Spleen (tissue), 7 donors: ENCODE measurements at regions not wholly inside any gene's neighbourhood (a gene's known extent, or its start where the extent isn't known, plus 50 kb on each side); places are given as distances from the start of the nearest gene placed in this dataset.

Experiments used
- POLR2A ChIP-seq, 3 donors: fragments of 450-650 bp; IDR thresholded peaks; one replicate each; pipeline ENCODE4 v1.5.1; 2017; ENCODE audit warnings: antibody characterized with exemption in 3 of 3, mild to moderate bottlenecking in 1 of 3
- TF ChIP-seq, protein P1 (sequence below), 11 experiments: fragments of 200-600 bp in 7 of 11; fragments of 450-650 bp in 4 of 11; sonication (generic) in 4 of 11; IDR thresholded peaks in 8 of 11; conservative IDR thresholded peaks in 3 of 11; 1 replicate in 7 of 11; 2 replicates in 4 of 11; pipeline versions ENCODE4 v1.4.0 to v1.8.0; 2016 to 2021; ENCODE audit warnings: antibody characterized with exemption in 11 of 11, inconsistent platforms in 4 of 11, mild to moderate bottlenecking in 1 of 11
- donor health status: DM: no; HTN: no; CAD: no; lungs with moderate emphysema.
- donor health status: DM: no; HTN: no; CAD: no.
- donor health status: DM: no; HTN: no; CAD: no.

GRCh38 chr7:113775804-113776203, 143.0 kb downstream of the PPP1R3A start:
- TF ChIP-seq, protein P1, sequence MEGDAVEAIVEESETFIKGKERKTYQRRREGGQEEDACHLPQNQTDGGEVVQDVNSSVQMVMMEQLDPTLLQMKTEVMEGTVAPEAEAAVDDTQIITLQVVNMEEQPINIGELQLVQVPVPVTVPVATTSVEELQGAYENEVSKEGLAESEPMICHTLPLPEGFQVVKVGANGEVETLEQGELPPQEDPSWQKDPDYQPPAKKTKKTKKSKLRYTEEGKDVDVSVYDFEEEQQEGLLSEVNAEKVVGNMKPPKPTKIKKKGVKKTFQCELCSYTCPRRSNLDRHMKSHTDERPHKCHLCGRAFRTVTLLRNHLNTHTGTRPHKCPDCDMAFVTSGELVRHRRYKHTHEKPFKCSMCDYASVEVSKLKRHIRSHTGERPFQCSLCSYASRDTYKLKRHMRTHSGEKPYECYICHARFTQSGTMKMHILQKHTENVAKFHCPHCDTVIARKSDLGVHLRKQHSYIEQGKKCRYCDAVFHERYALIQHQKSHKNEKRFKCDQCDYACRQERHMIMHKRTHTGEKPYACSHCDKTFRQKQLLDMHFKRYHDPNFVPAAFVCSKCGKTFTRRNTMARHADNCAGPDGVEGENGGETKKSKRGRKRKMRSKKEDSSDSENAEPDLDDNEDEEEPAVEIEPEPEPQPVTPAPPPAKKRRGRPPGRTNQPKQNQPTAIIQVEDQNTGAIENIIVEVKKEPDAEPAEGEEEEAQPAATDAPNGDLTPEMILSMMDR (IDR thresholded peaks at IDR 0.05 in 8 of 11, conservative IDR thresholded peaks at IDR 0.05 in 3 of 11), result no peak
- TF ChIP-seq POLR2A (IDR thresholded peaks at IDR 0.05), result no peak
